ENCODE measurements at regions not wholly inside any gene's neighbourhood (a gene's known extent, or its start where the extent isn't known, plus 50 kb on each side); places are given as distances from the start of the nearest gene placed in this dataset.

GRCh38 chr18:75496151-75496550 is 68.6 kb upstream of the SMIM21 start:
- TF ChIP-seq CTCF (IDR thresholded peaks at IDR 0.05; ENCODE audit: insufficient read depth, low read length) (no peak), REST (IDR thresholded peaks at IDR 0.05; ENCODE audit: insufficient replicate concordance, low read depth) (no peak), POLR2AphosphoS5 (IDR thresholded peaks at IDR 0.05; ENCODE audit: low read depth) (no peak)

Data from HL-60 (cell line).